Activated CD4-positive, alpha-beta memory T cell treated with anti-CD3 and anti-CD28 coated beads, Interleukin-2, amount 10 ng/mL, durations not matched to agents 7 days and 5 days (primary cell): ENCODE measurements at regions not wholly inside any gene's neighbourhood (a gene's known extent, or its start where the extent isn't known, plus 50 kb on each side); places are given as distances from the start of the nearest gene placed in this dataset.
"Not testable (repeated sequence)": the region's sequence is repeated elsewhere in the genome, so short reads cannot be mapped to it uniquely, and the experiment has no call there.

ENCODE experiments used
- CTCF ChIA-PET: fragments of 350-600 bp; sonication (Branson Sonifier 250); formaldehyde crosslinking; loops from one replicate; lab custom pipeline; 2021; ENCODE audit warnings: antibody characterized with exemption, inconsistent platforms; lab: Charles Lee
- POLR2A ChIA-PET: fragments of 350-600 bp; sonication (Branson Sonifier 250); formaldehyde crosslinking; loops from one replicate; lab custom pipeline; 2021; ENCODE audit warnings: antibody characterized with exemption; lab: Charles Lee
- DNase-seq: peaks from one replicate; pipeline ENCODE4 v3.0.0-alpha.2; 2020
- H3K27ac Mint-ChIP-seq: one replicate; pipeline ENCODE4 v1.8.0; 2021; ENCODE audit warnings: mild to moderate bottlenecking, mixed read lengths
- H3K27me3 Mint-ChIP-seq: one replicate; pipeline ENCODE4 v1.8.0; 2021; ENCODE audit warnings: mixed read lengths
- H3K36me3 Mint-ChIP-seq: one replicate; pipeline ENCODE4 v1.8.0; 2021; ENCODE audit warnings: low read depth, mixed read lengths
- H3K4me1 Mint-ChIP-seq: one replicate; pipeline ENCODE4 v1.8.0; 2021; ENCODE audit warnings: mixed read lengths
- H3K4me3 Mint-ChIP-seq: one replicate; pipeline ENCODE4 v1.8.0; 2021; ENCODE audit warnings: mild to moderate bottlenecking, mixed read lengths
- H3K9me3 Mint-ChIP-seq: one replicate; pipeline ENCODE4 v1.8.0; 2021; ENCODE audit warnings: mixed read lengths

DNA sequence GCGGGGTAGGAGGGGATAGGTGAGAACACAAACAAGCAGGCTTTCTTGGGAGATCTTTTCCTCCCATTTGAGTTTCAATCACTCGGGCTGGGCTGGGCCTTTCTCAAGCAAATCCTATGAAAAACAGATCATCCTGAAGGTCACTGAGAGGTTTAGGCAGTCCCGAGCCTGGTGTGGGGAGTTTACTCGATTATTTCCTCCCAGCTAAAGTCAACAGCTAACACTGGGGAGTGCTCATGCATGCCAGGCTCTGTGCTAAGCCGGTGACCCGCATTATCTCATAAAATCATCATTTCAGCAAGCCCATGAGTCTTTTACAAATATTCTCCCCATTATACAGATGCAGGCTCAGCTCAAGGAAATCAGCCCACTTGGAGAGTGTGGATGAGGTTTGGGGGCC is 85.0 kb upstream of the PAX2 start:
- Mint-ChIP-seq H3K4me3 (no peak overlapping the region), H3K4me1 (peaks cover 12% of the 10 kb centered on the region), H3K9me3 (no peaks in the 10 kb centered on the region), H3K27ac (no peak overlapping the region), H3K36me3 (peaks cover 4% of the 10 kb centered on the region), H3K27me3 (peaks cover 74% of the 10 kb centered on the region)
- no peak for DNase-seq
- CTCF ChIA-PET: no interaction called here
- POLR2A ChIA-PET: no interaction called here

DNA sequence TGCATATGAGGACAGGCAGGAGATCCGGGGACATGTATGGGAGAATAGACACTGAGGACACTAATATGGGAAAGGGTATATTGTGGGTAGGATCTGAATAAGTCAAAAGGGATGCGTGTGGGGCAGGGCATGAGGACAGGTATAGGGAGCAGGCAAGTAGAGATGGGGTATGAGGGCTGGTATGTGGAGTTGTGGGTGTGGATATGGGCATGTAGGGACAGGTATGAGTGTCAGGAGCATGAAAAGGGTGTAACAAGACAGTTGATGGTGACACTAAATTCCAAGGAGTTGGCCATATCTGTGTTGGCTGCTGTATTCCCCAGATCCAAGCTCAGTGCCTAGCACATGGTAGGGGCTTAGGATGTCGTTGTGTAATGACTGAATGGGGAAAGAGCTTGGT is 84.4 kb upstream of the PAX2 start:
- H3K36me3 Mint-ChIP-seq: no peaks in the 10 kb centered on the region
- CTCF ChIA-PET: no interaction called here
- H3K4me1 Mint-ChIP-seq: peaks cover 7% of the 10 kb centered on the region
- H3K27me3 Mint-ChIP-seq: peaks cover 68% of the 10 kb centered on the region
- no peaks in the 10 kb centered on the region for H3K9me3 Mint-ChIP-seq
- no peak overlapping the region for H3K4me3 Mint-ChIP-seq
- no peak for DNase-seq
- H3K27ac Mint-ChIP-seq: no peak overlapping the region
- POLR2A ChIA-PET: no interaction called here

DNA sequence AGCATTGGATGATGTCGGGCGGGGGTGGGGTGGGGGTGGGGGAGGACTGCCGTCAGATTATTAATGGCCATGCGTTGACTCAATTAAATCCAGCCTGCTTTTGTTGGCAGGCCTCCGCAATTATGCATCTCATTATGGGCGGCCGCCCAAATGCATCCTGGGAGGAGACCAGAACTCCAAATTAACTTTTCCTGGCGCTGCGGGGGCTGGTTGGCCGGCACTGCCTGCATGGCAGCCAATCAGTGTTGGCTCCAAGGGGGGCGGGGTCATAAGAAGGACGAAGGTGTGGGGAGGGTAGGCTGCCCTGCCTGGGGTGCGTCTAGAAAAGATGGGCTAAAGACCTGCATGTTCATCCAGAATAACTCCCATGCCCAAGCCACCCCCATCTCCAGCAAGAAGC is 83.9 kb upstream of the PAX2 start:
- peaks cover 66% of the 10 kb centered on the region for H3K27me3 Mint-ChIP-seq
- POLR2A ChIA-PET: no interaction called here

DNA sequence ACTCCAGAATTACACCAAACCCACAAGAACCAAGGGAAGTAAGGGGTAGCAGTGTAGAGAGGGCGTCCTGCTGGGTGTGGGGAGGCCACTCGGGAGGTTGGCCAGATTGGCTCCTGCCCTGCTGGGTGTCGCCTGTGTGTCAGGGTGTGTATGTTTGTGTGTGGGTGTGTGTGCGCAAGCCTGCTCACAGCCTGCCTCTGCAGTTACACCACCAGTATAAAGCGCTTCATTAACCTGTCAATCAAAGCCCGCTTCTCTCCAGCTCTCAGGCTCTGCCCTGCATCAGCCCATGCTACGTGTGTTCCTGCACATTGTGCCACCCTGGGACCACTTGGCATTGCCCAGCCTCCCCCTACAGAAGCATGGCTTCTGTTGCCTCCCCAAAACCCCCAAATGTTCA is 83.3 kb upstream of the PAX2 start:
- H3K9me3 Mint-ChIP-seq: no peaks in the 10 kb centered on the region
- no peak for DNase-seq
- H3K4me1 Mint-ChIP-seq: peaks cover 5% of the 10 kb centered on the region
- H3K36me3 Mint-ChIP-seq: no peaks in the 10 kb centered on the region
- CTCF ChIA-PET: no interaction called here
- POLR2A ChIA-PET: no interaction called here
- peaks cover 62% of the 10 kb centered on the region for H3K27me3 Mint-ChIP-seq
- no peak overlapping the region for H3K27ac Mint-ChIP-seq
- no peak overlapping the region for H3K4me3 Mint-ChIP-seq

More for the DNA sequence above, 83.9 kb upstream of the PAX2 start:
- no peak overlapping the region for H3K27ac Mint-ChIP-seq
- DNase-seq: no peak
- CTCF ChIA-PET: no interaction called here
- H3K4me1 Mint-ChIP-seq: peaks cover 5% of the 10 kb centered on the region
- H3K4me3 Mint-ChIP-seq: no peak overlapping the region
- H3K36me3 Mint-ChIP-seq: no peaks in the 10 kb centered on the region
- no peaks in the 10 kb centered on the region for H3K9me3 Mint-ChIP-seq

DNA sequence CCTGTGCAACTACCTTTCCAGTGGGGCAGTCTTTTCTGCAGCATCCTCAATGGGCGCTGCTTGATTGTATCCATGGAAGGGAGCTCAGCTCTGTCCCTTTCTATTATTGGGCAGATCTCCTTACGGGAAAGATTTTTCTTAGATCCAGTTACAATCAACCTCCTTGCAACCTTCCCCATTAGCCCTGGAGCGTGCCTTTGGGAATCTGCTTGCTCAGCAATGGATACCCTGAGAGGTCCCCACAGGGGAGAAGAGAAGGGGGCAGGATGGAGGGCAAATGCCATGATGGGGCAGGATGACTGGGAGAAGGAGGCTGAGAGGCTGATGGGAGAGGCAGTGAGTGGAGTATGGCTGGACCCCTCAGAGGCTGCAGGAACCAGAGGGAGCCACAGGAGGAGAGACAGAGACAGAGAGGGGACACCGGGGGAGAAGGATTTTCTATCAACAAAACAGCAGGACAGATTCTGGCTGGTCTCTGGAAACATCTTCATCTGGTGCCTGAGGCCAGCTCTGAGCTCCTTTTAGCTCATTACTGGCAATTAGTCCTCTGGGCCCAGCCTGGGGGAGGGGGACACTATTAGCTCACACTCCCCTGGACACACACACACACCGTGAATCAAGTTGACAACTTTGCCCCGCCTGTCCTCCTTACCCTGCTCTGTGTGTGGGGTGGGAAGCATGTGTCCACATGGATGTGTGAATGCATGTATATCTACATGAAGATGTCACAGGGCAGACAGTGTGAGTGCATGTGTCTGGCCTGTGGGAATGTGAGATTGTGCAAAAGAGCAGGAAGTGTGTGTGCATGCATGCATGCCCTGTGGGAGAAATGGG is 80.8 kb upstream of the PAX2 start:
- no peaks in the 10 kb centered on the region for H3K9me3 Mint-ChIP-seq
- no peak overlapping the region for H3K27ac Mint-ChIP-seq
- H3K4me1 Mint-ChIP-seq: no peaks in the 10 kb centered on the region
- H3K36me3 Mint-ChIP-seq: no peaks in the 10 kb centered on the region
- ChIA-PET POLR2A (no interaction called here), CTCF (interaction anchor here (1.8 kb wide), 1 partner anchor 79 kb away, joined by 6 read pairs; no protein-coding TSS in a partner anchor)
- no peak for DNase-seq
- no peak overlapping the region for H3K4me3 Mint-ChIP-seq
- H3K27me3 Mint-ChIP-seq: peaks cover 62% of the 10 kb centered on the region

DNA sequence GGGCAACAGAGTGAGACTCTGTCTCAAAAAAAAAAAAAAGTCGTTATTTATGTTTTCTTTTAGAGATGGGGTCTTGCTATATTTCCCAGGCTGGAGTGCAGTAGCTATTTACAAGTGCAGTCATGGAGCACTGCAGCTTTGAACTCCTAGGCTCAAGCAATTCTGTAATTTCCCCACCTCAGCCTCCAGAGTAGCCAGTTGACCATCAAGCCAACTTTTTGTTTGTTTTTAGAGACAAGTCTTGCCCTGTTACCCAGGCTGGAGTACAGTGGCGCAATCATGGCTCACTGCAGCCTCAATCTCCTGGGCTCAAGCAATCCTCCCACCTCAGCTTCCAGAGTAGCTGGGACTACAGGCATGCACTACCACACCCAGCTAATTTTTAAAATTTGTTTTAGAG is 78.7 kb upstream of the PAX2 start:
- POLR2A ChIA-PET, H3K27ac Mint-ChIP-seq, H3K36me3 Mint-ChIP-seq, H3K4me1 Mint-ChIP-seq, H3K4me3 Mint-ChIP-seq, H3K9me3 Mint-ChIP-seq, DNase-seq: not testable (repeated sequence)
- CTCF ChIA-PET: interaction anchor here (1.0 to 1.8 kb wide), 2 partner anchors 77 to 105 kb away, joined by 3 to 6 read pairs; no protein-coding TSS in a partner anchor
- H3K27me3 Mint-ChIP-seq: peaks cover 61% of the 10 kb centered on the region

DNA sequence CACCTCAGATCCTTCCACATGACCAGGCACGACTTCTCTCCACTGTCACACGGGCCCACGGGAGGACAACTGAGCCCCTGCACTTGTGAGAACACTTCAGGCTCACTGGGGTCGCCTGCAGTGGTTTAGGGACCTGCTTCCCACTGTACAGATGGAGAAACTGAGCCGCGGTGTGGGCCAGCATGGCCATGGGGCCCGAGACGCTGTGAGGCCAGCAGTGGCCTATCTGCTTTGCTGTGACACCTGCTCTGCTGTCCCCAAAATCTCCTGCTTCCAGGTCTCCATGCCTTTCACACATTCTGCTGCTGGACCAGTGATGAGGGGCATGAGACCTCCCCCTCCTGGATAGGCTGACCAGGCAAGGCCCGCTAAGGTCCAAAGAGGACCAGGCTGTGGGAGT is 75.8 kb upstream of the PAX2 start:
- CTCF ChIA-PET: interaction anchor here (1.9 to 2.0 kb wide), 2 partner anchors 74 to 209 kb away, joined by 5 to 11 read pairs; no protein-coding TSS in a partner anchor
- Mint-ChIP-seq H3K4me3 (no peak overlapping the region), H3K4me1 (peaks cover 6% of the 10 kb centered on the region)

DNA sequence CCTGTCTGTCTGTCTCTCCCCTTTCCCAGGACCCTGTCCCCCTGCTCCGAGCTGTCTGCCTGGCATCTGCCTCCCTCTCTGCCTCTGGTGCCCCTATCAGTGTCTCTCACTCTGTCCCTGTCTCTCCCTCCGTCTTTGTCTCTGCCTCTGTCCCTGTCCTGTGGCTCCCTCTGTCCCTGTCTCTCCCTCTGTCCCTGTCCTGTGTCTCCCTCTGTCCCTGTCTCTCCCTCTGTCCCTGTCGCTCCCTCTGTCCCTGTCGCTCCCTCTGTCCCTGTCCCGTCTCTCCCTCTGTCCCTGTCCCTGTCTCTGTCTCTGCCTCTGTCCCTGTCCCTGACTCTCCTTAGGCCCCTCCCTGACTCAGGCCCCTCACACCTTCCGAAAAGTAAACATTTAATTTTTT is 75.0 kb upstream of the PAX2 start:
- Mint-ChIP-seq H3K36me3 (no peaks in the 10 kb centered on the region), H3K27me3 (peaks cover 57% of the 10 kb centered on the region), H3K9me3 (no peaks in the 10 kb centered on the region), H3K27ac (no peak overlapping the region), H3K4me3 (no peak overlapping the region), H3K4me1 (peaks cover 6% of the 10 kb centered on the region)
- CTCF ChIA-PET: interaction anchor here (0.6 to 2.0 kb wide), 6 partner anchors 11 to 208 kb away, joined by 3 to 11 read pairs (median 4); no protein-coding TSS in a partner anchor
- POLR2A ChIA-PET: no interaction called here
- DNase-seq: no peak

More for the DNA sequence above, 75.8 kb upstream of the PAX2 start:
- POLR2A ChIA-PET: no interaction called here
- Mint-ChIP-seq H3K9me3 (no peaks in the 10 kb centered on the region), H3K27ac (no peak overlapping the region), H3K27me3 (peaks cover 61% of the 10 kb centered on the region), H3K36me3 (no peaks in the 10 kb centered on the region)
- DNase-seq: no peak

DNA sequence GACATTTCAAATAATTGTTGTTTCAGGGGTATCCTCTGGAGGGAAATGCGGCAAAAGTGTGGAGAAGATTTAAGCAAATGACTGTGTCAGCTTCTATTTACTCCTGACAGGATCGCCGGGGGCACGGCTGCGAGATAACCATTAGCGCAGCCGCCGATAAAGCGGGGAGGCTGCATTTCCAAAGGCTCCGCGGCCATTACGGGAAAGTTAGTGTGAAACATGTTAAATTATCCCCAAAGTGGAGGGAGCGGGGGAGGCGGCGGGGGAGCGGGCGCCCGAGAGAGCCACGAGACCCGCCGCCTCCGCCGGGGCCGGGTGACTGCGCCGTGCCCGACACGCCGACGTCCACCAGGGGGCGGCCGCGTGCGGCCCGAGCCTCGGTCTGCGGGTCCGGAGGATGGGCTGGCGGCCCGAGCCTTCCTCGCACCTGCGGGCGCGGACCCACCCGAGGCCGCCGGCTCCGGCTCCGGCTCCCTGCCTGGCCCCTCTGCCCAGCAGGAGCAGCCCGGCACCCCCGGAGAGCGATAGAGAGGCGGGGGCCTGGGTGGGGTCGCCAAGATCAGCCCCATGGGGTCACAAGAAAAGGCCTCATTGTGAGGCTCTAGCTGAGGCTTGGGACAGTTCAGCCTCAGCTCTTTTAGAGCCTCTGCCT is 74.4 kb upstream of the PAX2 start:
- no peaks in the 10 kb centered on the region for H3K36me3 Mint-ChIP-seq
- no peaks in the 10 kb centered on the region for H3K9me3 Mint-ChIP-seq
- no peak overlapping the region for H3K27ac Mint-ChIP-seq
- DNase-seq: peak; percentile 67
- H3K27me3 Mint-ChIP-seq: peaks cover 59% of the 10 kb centered on the region
- CTCF ChIA-PET: interaction anchor here (0.6 to 2.0 kb wide), 7 partner anchors 10 to 208 kb away, joined by 3 to 11 read pairs (median 4); no protein-coding TSS in a partner anchor
- H3K4me1 Mint-ChIP-seq: peaks cover 6% of the 10 kb centered on the region
- POLR2A ChIA-PET: no interaction called here
- no peak overlapping the region for H3K4me3 Mint-ChIP-seq

DNA sequence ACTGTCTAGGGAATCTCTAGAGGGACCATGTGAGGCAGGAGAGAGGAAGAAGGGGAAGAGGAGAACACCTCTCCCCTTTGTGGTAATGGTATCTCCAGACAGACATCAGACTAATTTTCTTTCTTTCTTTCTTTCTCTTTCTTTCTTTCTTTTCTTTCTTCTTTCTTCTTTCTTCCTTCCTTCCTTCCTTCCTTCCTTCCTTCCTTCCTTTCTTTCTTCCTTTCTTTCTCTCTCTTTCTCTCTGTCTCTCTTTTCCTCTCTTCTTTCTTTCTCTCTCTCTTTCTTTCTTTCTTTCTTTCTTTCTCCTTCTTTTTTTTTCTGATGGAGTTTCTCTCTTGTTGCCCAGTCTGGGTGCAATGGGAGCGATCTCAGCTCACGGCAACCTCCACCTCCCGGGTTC is 73.2 kb upstream of the PAX2 start:
- Mint-ChIP-seq H3K4me3 (no peak overlapping the region), H3K27ac (no peak overlapping the region), H3K36me3 (no peaks in the 10 kb centered on the region), H3K27me3 (peaks cover 60% of the 10 kb centered on the region), H3K4me1 (peaks cover 6% of the 10 kb centered on the region), H3K9me3 (no peaks in the 10 kb centered on the region)
- CTCF ChIA-PET: interaction anchor here (0.6 to 1.0 kb wide), 2 partner anchors 199 to 1247 kb away, joined by 3 to 5 read pairs; no protein-coding TSS in a partner anchor
- POLR2A ChIA-PET: no interaction called here
- DNase-seq: no peak

DNA sequence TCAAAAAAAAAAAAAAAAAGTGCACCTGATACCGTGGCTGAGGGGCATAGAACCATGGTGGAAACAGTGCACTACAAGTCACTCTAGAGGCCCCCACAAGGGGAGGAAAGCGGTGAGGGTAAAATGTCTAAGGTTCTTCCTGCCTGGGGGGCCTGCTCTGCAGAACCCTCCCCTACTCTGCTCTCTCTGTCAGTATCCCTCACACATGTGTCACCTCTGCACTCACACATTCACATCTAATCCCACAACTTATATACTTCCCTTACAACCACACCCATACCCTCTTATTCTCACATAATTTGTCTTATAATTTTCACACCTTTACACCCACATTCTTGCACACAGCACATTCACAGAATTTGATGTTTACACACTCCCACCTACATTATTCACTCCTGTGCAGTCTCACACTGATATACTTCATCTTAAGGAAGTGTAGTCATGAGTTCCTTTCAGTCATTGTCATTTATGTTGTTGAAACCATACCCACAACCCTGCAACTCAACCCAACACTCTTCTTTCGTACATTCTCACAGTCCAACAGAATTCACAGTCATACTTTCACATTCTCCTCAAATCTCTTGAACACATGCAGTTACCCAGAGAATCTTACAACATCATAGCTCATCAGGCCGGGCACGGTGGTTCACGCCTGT is 68.0 kb upstream of the PAX2 start:
- peaks cover 50% of the 10 kb centered on the region for H3K27me3 Mint-ChIP-seq
- H3K27ac Mint-ChIP-seq: no peak overlapping the region
- no peak overlapping the region for H3K4me3 Mint-ChIP-seq
- POLR2A ChIA-PET: no interaction called here
- no peaks in the 10 kb centered on the region for H3K4me1 Mint-ChIP-seq
- DNase-seq: no peak
- H3K9me3 Mint-ChIP-seq: no peaks in the 10 kb centered on the region
- CTCF ChIA-PET: interaction anchor here (1.3 kb wide), 1 partner anchor 66 kb away, joined by 6 read pairs; no protein-coding TSS in a partner anchor
- no peaks in the 10 kb centered on the region for H3K36me3 Mint-ChIP-seq

DNA sequence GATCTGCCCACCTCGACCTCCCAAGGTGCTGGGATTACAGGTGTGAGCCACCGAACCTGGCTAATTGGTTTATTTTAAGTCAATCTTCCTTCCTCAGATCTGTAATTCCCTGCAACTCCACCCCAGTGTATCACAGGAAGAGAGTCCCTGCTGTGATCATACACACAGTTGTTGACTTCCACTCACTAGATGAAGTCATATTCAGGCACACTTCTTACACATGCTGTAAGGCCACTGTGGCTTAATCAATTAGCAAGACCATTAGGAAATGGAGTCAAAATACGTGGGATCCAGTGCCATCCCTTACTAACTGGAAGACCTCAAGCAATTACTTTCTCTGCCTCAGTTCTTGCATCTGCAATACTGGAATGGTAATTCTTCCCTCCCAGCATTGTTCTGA is 66.1 kb upstream of the PAX2 start:
- Mint-ChIP-seq H3K9me3 (no peaks in the 10 kb centered on the region), H3K27ac (no peak overlapping the region), H3K4me3 (no peak overlapping the region), H3K4me1 (no peaks in the 10 kb centered on the region), H3K27me3 (peaks cover 57% of the 10 kb centered on the region), H3K36me3 (no peaks in the 10 kb centered on the region)
- ChIA-PET CTCF (no interaction called here), POLR2A (no interaction called here)
- no peak for DNase-seq

DNA sequence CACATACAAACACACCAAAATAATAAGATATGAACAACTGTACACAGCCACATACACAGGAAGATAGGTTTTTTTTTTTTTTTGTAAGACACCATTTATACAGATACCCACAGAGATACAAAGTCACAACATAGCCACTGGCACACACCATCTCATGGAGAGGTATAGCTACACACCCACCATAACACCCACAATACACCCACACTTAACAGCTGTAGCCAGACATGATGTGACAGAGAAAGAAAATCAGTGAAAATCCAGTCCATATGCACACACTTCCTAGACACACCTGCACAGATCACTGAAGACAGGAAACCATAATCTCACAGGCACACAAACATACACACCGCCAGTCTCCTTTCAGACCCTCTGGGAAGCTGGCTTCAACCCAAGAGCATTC is 62.4 kb upstream of the PAX2 start:
- DNase-seq: no peak
- no peaks in the 10 kb centered on the region for H3K36me3 Mint-ChIP-seq
- ChIA-PET CTCF (no interaction called here), POLR2A (no interaction called here)
- H3K27ac Mint-ChIP-seq: no peak overlapping the region
- H3K4me3 Mint-ChIP-seq: no peak overlapping the region
- no peaks in the 10 kb centered on the region for H3K4me1 Mint-ChIP-seq
- H3K27me3 Mint-ChIP-seq: peaks cover 80% of the 10 kb centered on the region
- no peaks in the 10 kb centered on the region for H3K9me3 Mint-ChIP-seq
